Stimulated activated naive CD8-positive, alpha-beta T cell treated with anti-CD3 and anti-CD28 coated beads, Interleukin-15, Interleukin-2, amounts not matched to agents 100 ng/mL and 50 ng/mL, for 24 hours (primary cell): ENCODE measurements at regions not wholly inside any gene's neighbourhood (a gene's known extent, or its start where the extent isn't known, plus 50 kb on each side); places are given as distances from the start of the nearest gene placed in this dataset.

Experiments
- H3K27ac Mint-ChIP-seq: one replicate; pipeline ENCODE4 v1.8.0; 2021; ENCODE audit warnings: mild to moderate bottlenecking, mixed read lengths
- H3K27me3 Mint-ChIP-seq: one replicate; pipeline ENCODE4 v1.8.0; 2021; ENCODE audit warnings: mixed read lengths
- H3K36me3 Mint-ChIP-seq: one replicate; pipeline ENCODE4 v1.8.0; 2021; ENCODE audit warnings: low read depth, mixed read lengths
- H3K4me1 Mint-ChIP-seq: one replicate; pipeline ENCODE4 v1.8.0; 2021; ENCODE audit warnings: low read depth, mixed read lengths
- H3K4me3 Mint-ChIP-seq: one replicate; pipeline ENCODE4 v1.8.0; 2021; ENCODE audit warnings: mild to moderate bottlenecking, mixed read lengths
- H3K9me3 Mint-ChIP-seq: one replicate; pipeline ENCODE4 v1.8.0; 2021; ENCODE audit warnings: mixed read lengths

GRCh38 chr22:27186643-27187042, 529.3 kb downstream of the MIAT start:
- Mint-ChIP-seq H3K4me1 (no peaks in the 10 kb centered on the region), H3K4me3 (no peak overlapping the region), H3K9me3 (peaks cover 8% of the 10 kb centered on the region), H3K36me3 (no peaks in the 10 kb centered on the region), H3K27me3 (peaks cover 3% of the 10 kb centered on the region), H3K27ac (no peak overlapping the region)

DNA sequence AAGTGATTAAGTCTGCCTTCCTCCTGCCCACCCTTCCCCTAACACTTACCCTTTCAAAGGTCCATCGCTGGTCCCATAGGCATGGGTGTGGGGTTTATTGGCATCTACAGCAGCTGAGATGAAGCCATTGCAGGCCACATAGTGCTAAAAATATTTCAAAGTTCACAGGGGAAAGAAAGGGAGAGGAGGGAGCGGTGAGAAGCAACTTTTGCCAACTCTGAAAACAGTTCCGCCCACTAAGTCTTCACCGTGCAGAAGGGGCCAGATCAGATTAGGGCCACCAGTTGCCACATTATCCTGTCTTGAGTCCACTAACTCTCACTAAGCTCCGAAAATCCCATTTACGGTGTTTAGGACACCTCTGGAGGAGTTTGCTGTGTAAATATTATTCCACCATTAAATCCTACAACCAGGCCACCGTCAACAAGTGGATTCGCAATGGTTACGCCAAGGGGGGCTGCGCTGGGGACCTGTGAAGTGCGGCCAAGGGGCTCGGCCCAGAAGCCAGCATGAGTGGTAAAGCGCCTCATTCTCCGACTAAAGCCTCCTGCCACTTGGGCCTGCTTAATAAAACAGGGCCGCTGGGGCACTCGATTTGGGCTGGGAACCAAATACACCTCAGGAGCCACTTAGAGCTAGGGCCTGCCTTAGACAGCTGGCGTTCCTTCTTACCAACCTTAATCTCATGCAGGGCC, 534.9 kb downstream of the MIAT start:
- Mint-ChIP-seq H3K9me3 (peaks cover 12% of the 10 kb centered on the region), H3K4me1 (no peaks in the 10 kb centered on the region), H3K4me3 (no peak overlapping the region), H3K27ac (no peak overlapping the region), H3K27me3 (peaks cover 5% of the 10 kb centered on the region), H3K36me3 (no peaks in the 10 kb centered on the region)

DNA sequence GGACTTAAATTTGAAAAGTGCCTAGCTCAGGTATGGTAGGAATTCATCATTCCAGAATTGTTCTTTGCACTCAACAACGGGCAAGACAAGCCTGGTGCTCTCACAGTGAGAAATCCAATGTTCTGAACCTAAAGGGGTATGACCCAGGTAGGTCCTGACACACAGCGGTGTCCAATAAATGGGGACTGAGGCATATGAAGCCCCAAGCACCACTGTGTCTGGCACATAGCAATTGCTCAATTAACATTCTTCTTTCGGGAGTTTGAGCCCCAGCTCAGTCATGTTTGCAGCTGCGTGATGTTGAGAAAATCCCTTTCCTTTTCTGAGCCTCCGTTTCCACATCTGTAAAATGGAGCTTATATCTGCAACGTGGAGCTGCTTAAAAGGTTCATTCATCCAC, 535.8 kb downstream of the MIAT start:
- no peaks in the 10 kb centered on the region for H3K4me1 Mint-ChIP-seq
- peaks cover 5% of the 10 kb centered on the region for H3K27me3 Mint-ChIP-seq
- no peak overlapping the region for H3K27ac Mint-ChIP-seq
- peaks cover 15% of the 10 kb centered on the region for H3K9me3 Mint-ChIP-seq
- no peak overlapping the region for H3K4me3 Mint-ChIP-seq
- no peaks in the 10 kb centered on the region for H3K36me3 Mint-ChIP-seq

DNA sequence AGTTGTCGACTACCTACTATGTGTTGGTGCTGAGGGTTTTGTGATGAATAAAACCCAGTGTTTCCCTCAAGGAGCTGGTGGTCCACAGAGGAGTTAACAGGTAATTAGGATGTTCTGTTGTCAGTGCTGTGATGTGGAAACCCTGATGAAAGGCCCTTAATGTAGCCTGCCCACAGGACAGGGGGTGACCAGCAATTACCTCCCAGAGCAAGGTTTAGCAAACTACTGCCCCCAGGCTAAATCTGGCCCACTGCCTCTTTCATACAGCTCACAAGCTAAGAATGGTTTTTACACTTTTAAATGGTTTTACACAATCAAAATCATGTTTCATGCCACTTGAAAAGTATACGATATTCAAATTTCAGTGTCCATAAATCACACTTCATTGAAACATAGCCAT, 536.2 kb downstream of the MIAT start:
- Mint-ChIP-seq H3K4me3 (no peak overlapping the region), H3K9me3 (peaks cover 15% of the 10 kb centered on the region), H3K4me1 (no peaks in the 10 kb centered on the region), H3K36me3 (no peaks in the 10 kb centered on the region), H3K27me3 (peaks cover 5% of the 10 kb centered on the region), H3K27ac (no peak overlapping the region)

DNA sequence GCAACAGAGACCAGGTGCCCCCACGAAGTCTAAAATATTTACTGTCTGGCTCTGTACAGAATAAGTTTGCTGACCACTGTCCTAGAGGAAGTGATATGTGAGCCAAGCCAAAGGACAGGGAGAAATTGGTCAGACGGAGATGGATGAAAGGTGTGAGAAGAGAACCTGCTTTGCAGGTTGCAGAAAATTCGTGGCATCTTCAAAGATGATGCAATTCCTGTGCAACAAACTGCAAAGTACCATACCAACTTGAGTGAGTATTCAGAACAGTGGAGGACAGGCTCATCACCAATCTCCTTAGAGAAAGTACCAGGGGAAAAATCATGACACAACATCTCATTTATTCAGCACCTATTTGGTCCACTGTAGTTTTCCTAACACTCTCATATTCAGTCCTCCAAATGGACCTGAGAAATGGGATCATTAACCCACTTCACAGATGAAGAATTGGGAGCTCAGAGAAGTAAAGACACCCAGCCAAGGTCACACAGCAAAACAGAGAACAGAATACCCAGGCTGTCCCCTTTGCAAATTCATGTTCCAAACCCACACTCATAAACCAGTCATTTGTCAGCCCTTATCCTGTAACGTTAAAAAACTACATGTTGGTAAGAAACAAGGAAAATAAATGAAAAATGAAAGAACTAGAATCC, 536.8 kb downstream of the MIAT start:
- no peak overlapping the region for H3K27ac Mint-ChIP-seq
- no peaks in the 10 kb centered on the region for H3K36me3 Mint-ChIP-seq
- no peak overlapping the region for H3K4me3 Mint-ChIP-seq
- no peaks in the 10 kb centered on the region for H3K4me1 Mint-ChIP-seq
- H3K9me3 Mint-ChIP-seq, result peaks cover 15% of the 10 kb centered on the region
- H3K27me3 Mint-ChIP-seq, result peaks cover 5% of the 10 kb centered on the region

GRCh38 chr22:27195094-27195493, 537.7 kb downstream of the MIAT start:
- H3K4me3 Mint-ChIP-seq, result no peak overlapping the region
- H3K4me1 Mint-ChIP-seq, result no peaks in the 10 kb centered on the region
- peaks cover 15% of the 10 kb centered on the region for H3K9me3 Mint-ChIP-seq
- H3K27me3 Mint-ChIP-seq, result peaks cover 5% of the 10 kb centered on the region
- H3K36me3 Mint-ChIP-seq, result no peaks in the 10 kb centered on the region
- H3K27ac Mint-ChIP-seq, result no peak overlapping the region

- Mint-ChIP-seq H3K4me3 (no peak overlapping the region), H3K36me3 (no peaks in the 10 kb centered on the region), H3K4me1 (no peaks in the 10 kb centered on the region), H3K9me3 (peaks cover 15% of the 10 kb centered on the region), H3K27ac (no peak overlapping the region), H3K27me3 (peaks cover 5% of the 10 kb centered on the region)
Measured at GRCh38 chr22:27195494-27195893, 538.1 kb downstream of the MIAT start.

DNA sequence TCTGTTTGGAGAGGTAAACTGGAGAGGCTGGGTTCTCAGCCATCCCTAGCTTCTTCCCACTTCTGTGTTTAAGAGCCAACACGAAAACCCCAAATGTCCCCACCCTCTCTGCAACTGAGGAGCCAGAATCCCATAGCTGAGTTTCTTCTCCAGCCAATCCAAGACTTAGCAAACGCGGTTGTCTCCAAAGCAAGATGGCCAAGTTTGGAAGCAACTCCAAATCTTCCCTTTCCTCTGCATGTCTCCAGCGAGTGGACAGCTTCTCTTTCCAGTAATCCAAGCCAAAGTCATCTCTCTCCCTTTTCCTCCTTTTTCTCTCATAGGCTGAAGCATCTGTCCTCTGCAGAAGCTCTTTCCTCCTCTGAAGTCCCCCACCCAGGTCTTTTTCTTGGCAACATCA, 539.2 kb downstream of the MIAT start:
- no peak overlapping the region for H3K27ac Mint-ChIP-seq
- H3K9me3 Mint-ChIP-seq, result peaks cover 8% of the 10 kb centered on the region
- peaks cover 5% of the 10 kb centered on the region for H3K27me3 Mint-ChIP-seq
- no peak overlapping the region for H3K4me3 Mint-ChIP-seq
- no peaks in the 10 kb centered on the region for H3K36me3 Mint-ChIP-seq
- H3K4me1 Mint-ChIP-seq, result no peaks in the 10 kb centered on the region

GRCh38 chr22:27197052-27197451, 539.7 kb downstream of the MIAT start:
- no peaks in the 10 kb centered on the region for H3K4me1 Mint-ChIP-seq
- peaks cover 5% of the 10 kb centered on the region for H3K27me3 Mint-ChIP-seq
- peaks cover 4% of the 10 kb centered on the region for H3K9me3 Mint-ChIP-seq
- no peak overlapping the region for H3K4me3 Mint-ChIP-seq
- H3K27ac Mint-ChIP-seq, result no peak overlapping the region
- no peaks in the 10 kb centered on the region for H3K36me3 Mint-ChIP-seq

- peaks cover 5% of the 10 kb centered on the region for H3K27me3 Mint-ChIP-seq
- no peaks in the 10 kb centered on the region for H3K36me3 Mint-ChIP-seq
- H3K4me1 Mint-ChIP-seq, result no peaks in the 10 kb centered on the region
- H3K9me3 Mint-ChIP-seq, result peaks cover 3% of the 10 kb centered on the region
- H3K27ac Mint-ChIP-seq, result no peak overlapping the region
- no peak overlapping the region for H3K4me3 Mint-ChIP-seq
Measured at GRCh38 chr22:27197618-27198017, 540.2 kb downstream of the MIAT start.

- Mint-ChIP-seq H3K27ac (no peak overlapping the region), H3K9me3 (peaks cover 3% of the 10 kb centered on the region), H3K27me3 (peaks cover 5% of the 10 kb centered on the region), H3K36me3 (no peaks in the 10 kb centered on the region), H3K4me1 (no peaks in the 10 kb centered on the region), H3K4me3 (no peak overlapping the region)
Measured at GRCh38 chr22:27198518-27199035, 541.2 kb downstream of the MIAT start.

GRCh38 chr22:27199354-27199753, 542.0 kb downstream of the MIAT start:
- Mint-ChIP-seq H3K4me1 (no peaks in the 10 kb centered on the region), H3K27ac (no peak overlapping the region), H3K36me3 (no peaks in the 10 kb centered on the region)

GRCh38 chr22:27201276-27201675, 543.9 kb downstream of the MIAT start:
- Mint-ChIP-seq H3K9me3 (peaks cover 3% of the 10 kb centered on the region), H3K4me3 (no peak overlapping the region), H3K36me3 (no peaks in the 10 kb centered on the region), H3K27me3 (peaks cover 10% of the 10 kb centered on the region), H3K27ac (no peak overlapping the region), H3K4me1 (no peaks in the 10 kb centered on the region)

More at GRCh38 chr22:27199354-27199753, 542.0 kb downstream of the MIAT start:
- Mint-ChIP-seq H3K27me3 (peaks cover 6% of the 10 kb centered on the region), H3K4me3 (no peak overlapping the region), H3K9me3 (peaks cover 3% of the 10 kb centered on the region)

GRCh38 chr22:27201741-27202140, 544.4 kb downstream of the MIAT start:
- H3K4me3 Mint-ChIP-seq, result no peak overlapping the region
- peaks cover 3% of the 10 kb centered on the region for H3K9me3 Mint-ChIP-seq
- H3K36me3 Mint-ChIP-seq, result no peaks in the 10 kb centered on the region
- H3K27me3 Mint-ChIP-seq, result peaks cover 10% of the 10 kb centered on the region
- H3K4me1 Mint-ChIP-seq, result no peaks in the 10 kb centered on the region
- H3K27ac Mint-ChIP-seq, result no peak overlapping the region

- H3K27me3 Mint-ChIP-seq, result peaks cover 11% of the 10 kb centered on the region
- H3K4me3 Mint-ChIP-seq, result no peak overlapping the region
- no peaks in the 10 kb centered on the region for H3K9me3 Mint-ChIP-seq
- no peak overlapping the region for H3K27ac Mint-ChIP-seq
- no peaks in the 10 kb centered on the region for H3K36me3 Mint-ChIP-seq
- no peaks in the 10 kb centered on the region for H3K4me1 Mint-ChIP-seq
Measured at GRCh38 chr22:27203276-27203660, 545.9 kb downstream of the MIAT start.

DNA sequence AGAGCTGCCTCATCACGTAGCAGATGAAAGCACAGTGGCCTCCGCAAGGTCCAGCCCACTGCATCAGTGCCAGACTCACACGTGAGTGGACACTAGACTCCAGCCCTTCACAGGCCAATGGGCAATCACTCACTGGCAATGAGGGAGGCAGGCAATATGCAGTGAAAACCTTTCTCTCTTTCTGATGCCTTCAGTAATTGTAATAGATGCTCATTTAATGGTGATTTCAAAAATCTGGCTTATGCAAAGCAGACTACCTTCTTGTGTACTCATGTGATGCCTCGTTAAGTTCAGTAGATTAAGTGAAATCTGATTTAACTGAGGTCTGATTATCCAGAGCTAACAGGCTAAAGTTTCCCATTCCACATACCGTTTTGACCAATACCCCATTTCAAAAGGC, 546.9 kb downstream of the MIAT start:
- H3K4me1 Mint-ChIP-seq, result no peaks in the 10 kb centered on the region
- no peaks in the 10 kb centered on the region for H3K36me3 Mint-ChIP-seq
- H3K27ac Mint-ChIP-seq, result no peak overlapping the region
- no peaks in the 10 kb centered on the region for H3K9me3 Mint-ChIP-seq
- no peak overlapping the region for H3K4me3 Mint-ChIP-seq
- peaks cover 13% of the 10 kb centered on the region for H3K27me3 Mint-ChIP-seq
